ENCODE measurements at regions not wholly inside any gene's neighbourhood (a gene's known extent, or its start where the extent isn't known, plus 50 kb on each side); places are given as distances from the start of the nearest gene placed in this dataset.

DNA sequence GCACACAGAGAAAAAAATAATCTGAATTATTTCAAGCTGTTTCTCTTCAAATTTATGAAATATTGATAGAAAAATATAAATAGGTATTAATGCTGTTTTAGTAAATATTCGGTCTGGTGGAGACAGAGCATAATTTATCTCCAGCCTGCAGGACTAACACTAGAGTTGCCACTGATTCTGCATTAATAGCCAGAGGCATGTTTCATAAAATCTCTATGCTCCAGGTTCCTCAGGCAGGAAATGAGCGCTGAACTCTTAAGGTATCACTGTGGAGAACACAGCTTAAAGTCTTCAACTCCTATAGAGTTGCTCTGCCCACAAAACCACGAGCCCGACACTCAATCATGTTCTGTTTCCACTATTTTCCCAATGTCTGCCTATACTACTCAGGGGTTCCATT lies 470.0 kb upstream of the TMPO start:
- Histone ChIP-seq H3K79me2 (ENCODE audit: control insufficient read depth, insufficient read depth, low read length) (no peaks in the 10 kb centered on the region), H3K36me3 (replicated peaks in 1 of 2; ENCODE audit: control extremely low read depth in 1 of 2, control insufficient read depth in 1 of 2, extremely low read depth in 1 of 2, insufficient read depth in 2 of 2, low read length in 1 of 2) (no peaks in the 10 kb centered on the region), H3K4me2 (replicated peaks; ENCODE audit: low read depth, low read length, poor library complexity, severe bottlenecking) (no peak overlapping the region), H3K27me3 (replicated peaks in 1 of 4; ENCODE audit: control extremely low read depth in 1 of 4, control insufficient read depth in 3 of 4, insufficient read depth in 4 of 4, low read length in 3 of 4) (no peaks in the 10 kb centered on the region), H2AFZ (ENCODE audit: insufficient read depth, low read depth, low read length, poor library complexity, severe bottlenecking) (no peak overlapping the region), H4K20me1 (ENCODE audit: control insufficient read depth, insufficient read depth, low read length, poor library complexity, severe bottlenecking) (no peaks in the 10 kb centered on the region), H3K27ac (ENCODE audit: low read length in 2 of 2) (no peak overlapping the region), H3K4me3 (ENCODE audit: control extremely low read depth in 1 of 5, extremely low read depth in 1 of 5, insufficient read depth in 1 of 5, low read depth in 2 of 5, low read length in 4 of 5) (no peak overlapping the region), H3K4me1 (ENCODE audit: control insufficient read depth in 2 of 2, insufficient read depth in 2 of 2, low read length in 2 of 2) (no peaks in the 10 kb centered on the region), H3K9me3 (ENCODE audit: control extremely low read depth in 1 of 3, control insufficient read depth in 2 of 3, insufficient read depth in 1 of 3, low read length in 2 of 3) (no peaks in the 10 kb centered on the region), H3K9ac (ENCODE audit: low read length) (no peak overlapping the region)
- TF ChIP-seq, protein P1, sequence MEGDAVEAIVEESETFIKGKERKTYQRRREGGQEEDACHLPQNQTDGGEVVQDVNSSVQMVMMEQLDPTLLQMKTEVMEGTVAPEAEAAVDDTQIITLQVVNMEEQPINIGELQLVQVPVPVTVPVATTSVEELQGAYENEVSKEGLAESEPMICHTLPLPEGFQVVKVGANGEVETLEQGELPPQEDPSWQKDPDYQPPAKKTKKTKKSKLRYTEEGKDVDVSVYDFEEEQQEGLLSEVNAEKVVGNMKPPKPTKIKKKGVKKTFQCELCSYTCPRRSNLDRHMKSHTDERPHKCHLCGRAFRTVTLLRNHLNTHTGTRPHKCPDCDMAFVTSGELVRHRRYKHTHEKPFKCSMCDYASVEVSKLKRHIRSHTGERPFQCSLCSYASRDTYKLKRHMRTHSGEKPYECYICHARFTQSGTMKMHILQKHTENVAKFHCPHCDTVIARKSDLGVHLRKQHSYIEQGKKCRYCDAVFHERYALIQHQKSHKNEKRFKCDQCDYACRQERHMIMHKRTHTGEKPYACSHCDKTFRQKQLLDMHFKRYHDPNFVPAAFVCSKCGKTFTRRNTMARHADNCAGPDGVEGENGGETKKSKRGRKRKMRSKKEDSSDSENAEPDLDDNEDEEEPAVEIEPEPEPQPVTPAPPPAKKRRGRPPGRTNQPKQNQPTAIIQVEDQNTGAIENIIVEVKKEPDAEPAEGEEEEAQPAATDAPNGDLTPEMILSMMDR (IDR thresholded peaks at IDR 0.05) = no peak
- no peak for TF ChIP-seq EZH2 (IDR thresholded peaks at IDR 0.05; ENCODE audit: borderline replicate concordance, insufficient read depth, low read depth, low read length, poor library complexity, severe bottlenecking)
- Mint-ChIP-seq H3K4me3 (no peak overlapping the region), H3K4me1 (no peaks in the 10 kb centered on the region), H3K27ac (no peak overlapping the region), H3K27me3 (no peaks in the 10 kb centered on the region), H3K9me3 (ENCODE audit: insufficient read depth) (peaks cover under 1% of the 10 kb centered on the region)
- CTCF ChIA-PET = no interaction called here
- ATAC-seq (ENCODE audit: low read depth) = no peak
- WGBS (ENCODE audit: insufficient coverage) = 67% methylated on average over 3 of the region's 4 CpGs
- no peak for DNase-seq
- POLR2A ChIA-PET = no interaction called here
- intact Hi-C loops (cut with micrococcal nuclease) = no loop called here

DNA sequence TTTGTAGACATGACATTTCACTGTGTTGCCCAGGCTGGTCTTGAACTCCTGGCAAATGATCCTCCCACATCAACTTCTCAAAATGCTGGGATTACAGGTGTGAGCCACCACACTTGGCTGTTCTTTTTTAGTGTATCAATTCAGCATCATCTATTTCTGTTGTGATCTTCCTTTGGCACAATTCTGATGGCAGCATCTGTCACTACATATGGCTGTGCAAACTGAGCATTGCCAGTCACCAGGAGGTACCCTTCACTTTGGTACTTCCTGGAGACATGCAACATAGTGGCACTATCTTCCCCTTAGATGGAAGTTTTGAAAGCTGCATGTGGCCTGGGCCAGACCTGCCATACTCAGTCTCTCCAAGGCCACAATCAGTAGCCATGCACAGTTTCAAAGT lies 467.1 kb upstream of the TMPO start:
- Histone ChIP-seq H4K20me1 (ENCODE audit: control insufficient read depth, insufficient read depth, low read length, poor library complexity, severe bottlenecking) (no peaks in the 10 kb centered on the region), H3K79me2 (ENCODE audit: control insufficient read depth, insufficient read depth, low read length) (no peaks in the 10 kb centered on the region), H3K27me3 (replicated peaks in 1 of 4; ENCODE audit: control extremely low read depth in 1 of 4, control insufficient read depth in 3 of 4, insufficient read depth in 4 of 4, low read length in 3 of 4) (no peaks in the 10 kb centered on the region), H3K4me1 (ENCODE audit: control insufficient read depth in 2 of 2, insufficient read depth in 2 of 2, low read length in 2 of 2) (no peaks in the 10 kb centered on the region), H3K27ac (ENCODE audit: low read length in 2 of 2) (no peak overlapping the region), H3K9me3 (ENCODE audit: control extremely low read depth in 1 of 3, control insufficient read depth in 2 of 3, insufficient read depth in 1 of 3, low read length in 2 of 3) (no peaks in the 10 kb centered on the region), H2AFZ (ENCODE audit: insufficient read depth, low read depth, low read length, poor library complexity, severe bottlenecking) (no peak overlapping the region), H3K4me2 (replicated peaks; ENCODE audit: low read depth, low read length, poor library complexity, severe bottlenecking) (no peak overlapping the region), H3K36me3 (replicated peaks in 1 of 2; ENCODE audit: control extremely low read depth in 1 of 2, control insufficient read depth in 1 of 2, extremely low read depth in 1 of 2, insufficient read depth in 2 of 2, low read length in 1 of 2) (no peaks in the 10 kb centered on the region), H3K9ac (ENCODE audit: low read length) (no peak overlapping the region), H3K4me3 (ENCODE audit: control extremely low read depth in 1 of 5, extremely low read depth in 1 of 5, insufficient read depth in 1 of 5, low read depth in 2 of 5, low read length in 4 of 5) (no peak overlapping the region)
- Mint-ChIP-seq H3K27ac (no peak overlapping the region), H3K4me1 (no peaks in the 10 kb centered on the region), H3K4me3 (no peak overlapping the region), H3K27me3 (no peaks in the 10 kb centered on the region), H3K9me3 (ENCODE audit: insufficient read depth) (no peaks in the 10 kb centered on the region)
- no peak for ATAC-seq (ENCODE audit: low read depth)
- DNase-seq = no peak
- intact Hi-C loops (cut with micrococcal nuclease) = no loop called here
- TF ChIP-seq, protein P1 (IDR thresholded peaks at IDR 0.05) = no peak
- no peak for TF ChIP-seq EZH2 (IDR thresholded peaks at IDR 0.05; ENCODE audit: borderline replicate concordance, insufficient read depth, low read depth, low read length, poor library complexity, severe bottlenecking)
- CTCF ChIA-PET = no interaction called here
- POLR2A ChIA-PET = no interaction called here
